ENCODE measurements at regions not wholly inside any gene's neighbourhood (a gene's known extent, or its start where the extent isn't known, plus 50 kb on each side); places are given as distances from the start of the nearest gene placed in this dataset.

GRCh38 chr4:53821179-53821851, 230.0 kb upstream of the LNX1 start:
- H4K20me1 ChIP-seq (ENCODE audit: insufficient read depth), result no peaks in the 10 kb centered on the region
- ChIA-PET POLR2A (no interaction called here), CTCF (no interaction called here)
- no peaks in the 10 kb centered on the region for H3K79me2 ChIP-seq (ENCODE audit: insufficient read depth)
- no peaks in the 10 kb centered on the region for H3K9me2 ChIP-seq
- peak overlapping the region in 1 of 2 experiments; percentile 50; a peak in 1 of 4 replicates for H3K27ac ChIP-seq (ENCODE audit: low read depth in 2 of 2, low read length in 1 of 2)
- DNase-seq, result no peak
- H3K4me1 ChIP-seq (ENCODE audit: control insufficient read depth in 1 of 2, insufficient read depth in 2 of 2, low read depth in 1 of 2, low read length in 1 of 2), result no peaks in the 10 kb centered on the region; a peak in 1 of 4 replicates
- 64% methylated on average over 8 of the region's 8 CpGs for WGBS (ENCODE audit: low lambda C conversion rate)
- H2AFZ ChIP-seq (ENCODE audit: low read depth), result no peak overlapping the region
- no peaks in the 10 kb centered on the region for H3K36me3 ChIP-seq (replicated peaks in 1 of 2; ENCODE audit: control insufficient read depth in 1 of 2, insufficient read depth in 2 of 2, low read length in 1 of 2)
- no peaks in the 10 kb centered on the region for H3F3A ChIP-seq (replicated peaks; ENCODE audit: insufficient read depth)
- TF ChIP-seq MXI1 (IDR thresholded peaks at IDR 0.05; ENCODE audit: low read depth, low read length) (no peak), CTCF (IDR thresholded peaks at IDR 0.05) (no peak)
- H3K4me3 ChIP-seq (ENCODE audit: low read depth in 2 of 2, low read length in 1 of 2), result no peak overlapping the region
- H3K27me3 ChIP-seq (ENCODE audit: insufficient read depth), result no peaks in the 10 kb centered on the region
- no peaks in the 10 kb centered on the region for H3K9me3 ChIP-seq
- H3K9ac ChIP-seq, result no peak overlapping the region
- H3K4me2 ChIP-seq, result no peak overlapping the region

DNA sequence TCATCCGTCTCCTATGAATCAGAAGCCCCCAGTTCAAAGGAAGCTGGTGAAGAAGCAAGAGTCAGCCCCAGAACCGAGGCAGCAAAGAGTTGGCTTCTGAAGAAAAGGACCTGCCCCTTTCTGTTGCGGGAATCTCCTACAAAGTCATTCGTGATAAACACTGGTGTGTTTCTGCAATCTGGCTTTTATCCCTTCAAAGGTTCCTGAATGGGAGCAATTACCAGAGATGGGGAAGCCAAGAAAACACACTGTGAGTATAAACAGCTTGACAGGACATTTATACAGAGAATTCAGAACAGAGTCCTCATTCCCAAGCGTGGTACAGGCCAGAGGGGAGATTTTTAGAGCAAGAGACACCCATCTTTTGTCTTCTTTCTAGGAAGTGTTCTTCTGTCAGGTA, 226.8 kb upstream of the LNX1 start:
- no peak for DNase-seq
- no peak for TF ChIP-seq TCF12 (IDR thresholded peaks at IDR 0.05)
- TF ChIP-seq, protein P1, sequence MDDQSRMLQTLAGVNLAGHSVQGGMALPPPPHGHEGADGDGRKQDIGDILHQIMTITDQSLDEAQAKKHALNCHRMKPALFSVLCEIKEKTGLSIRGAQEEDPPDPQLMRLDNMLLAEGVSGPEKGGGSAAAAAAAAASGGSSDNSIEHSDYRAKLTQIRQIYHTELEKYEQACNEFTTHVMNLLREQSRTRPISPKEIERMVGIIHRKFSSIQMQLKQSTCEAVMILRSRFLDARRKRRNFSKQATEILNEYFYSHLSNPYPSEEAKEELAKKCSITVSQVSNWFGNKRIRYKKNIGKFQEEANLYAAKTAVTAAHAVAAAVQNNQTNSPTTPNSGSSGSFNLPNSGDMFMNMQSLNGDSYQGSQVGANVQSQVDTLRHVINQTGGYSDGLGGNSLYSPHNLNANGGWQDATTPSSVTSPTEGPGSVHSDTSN (IDR thresholded peaks at IDR 0.05), result no peak
- Histone ChIP-seq H3K9me3 (no peaks in the 10 kb centered on the region), H4K20me1 (ENCODE audit: insufficient read depth) (no peaks in the 10 kb centered on the region), H3K4me2 (no peak overlapping the region), H3K4me1 (ENCODE audit: control insufficient read depth in 1 of 2, insufficient read depth in 2 of 2, low read depth in 1 of 2, low read length in 1 of 2) (no peaks in the 10 kb centered on the region; a peak in 1 of 4 replicates), H3K27ac (ENCODE audit: low read depth in 2 of 2, low read length in 1 of 2) (peak overlapping the region in 1 of 2 experiments; percentile 12; a peak in 1 of 4 replicates), H3F3A (replicated peaks; ENCODE audit: insufficient read depth) (no peaks in the 10 kb centered on the region), H3K9me2 (no peaks in the 10 kb centered on the region), H3K36me3 (replicated peaks in 1 of 2; ENCODE audit: control insufficient read depth in 1 of 2, insufficient read depth in 2 of 2, low read length in 1 of 2) (no peaks in the 10 kb centered on the region), H3K4me3 (ENCODE audit: low read depth in 2 of 2, low read length in 1 of 2) (no peak overlapping the region), H3K27me3 (ENCODE audit: insufficient read depth) (no peaks in the 10 kb centered on the region), H3K9ac (no peak overlapping the region), H2AFZ (ENCODE audit: low read depth) (no peak overlapping the region), H3K79me2 (ENCODE audit: insufficient read depth) (no peaks in the 10 kb centered on the region)
- 39% methylated on average over 5 of the region's 5 CpGs for WGBS (ENCODE audit: low lambda C conversion rate)
- POLR2A ChIA-PET, result no interaction called here
- CTCF ChIA-PET, result no interaction called here

DNA sequence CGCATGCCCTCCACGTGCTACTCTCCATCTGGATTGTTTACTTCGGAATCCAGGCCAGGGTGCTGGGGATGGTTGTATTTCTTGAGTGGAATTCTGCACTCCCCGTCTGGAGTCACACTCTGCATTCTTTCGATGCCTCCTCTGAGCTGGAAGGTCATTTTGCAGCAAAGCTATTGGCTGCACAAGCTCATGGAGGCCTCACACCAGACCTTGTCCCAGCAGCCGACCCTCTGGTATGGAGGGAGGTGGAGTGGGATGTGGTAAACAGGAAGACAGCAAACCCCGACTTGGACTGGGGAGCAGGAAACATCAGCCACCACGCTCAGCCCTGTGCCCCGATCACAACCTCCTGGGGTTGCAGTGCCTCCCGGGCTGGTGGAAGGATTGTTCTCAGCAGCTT, 225.3 kb upstream of the LNX1 start:
- no peak for DNase-seq
- TF ChIP-seq SMC3 (IDR thresholded peaks at IDR 0.05; ENCODE audit: low read depth, low read length) (no peak), MXI1 (IDR thresholded peaks at IDR 0.05; ENCODE audit: low read depth, low read length) (no peak), USF2 (IDR thresholded peaks at IDR 0.05; ENCODE audit: borderline replicate concordance, low read depth, low read length) (no peak)
- Histone ChIP-seq H3F3A (replicated peaks; ENCODE audit: insufficient read depth) (no peaks in the 10 kb centered on the region), H3K27ac (ENCODE audit: low read depth in 2 of 2, low read length in 1 of 2) (no peak overlapping the region), H3K4me1 (ENCODE audit: control insufficient read depth in 1 of 2, insufficient read depth in 2 of 2, low read depth in 1 of 2, low read length in 1 of 2) (no peaks in the 10 kb centered on the region; a peak in 1 of 4 replicates), H3K9me3 (no peaks in the 10 kb centered on the region), H4K20me1 (ENCODE audit: insufficient read depth) (no peaks in the 10 kb centered on the region), H3K36me3 (replicated peaks in 1 of 2; ENCODE audit: control insufficient read depth in 1 of 2, insufficient read depth in 2 of 2, low read length in 1 of 2) (no peaks in the 10 kb centered on the region), H2AFZ (ENCODE audit: low read depth) (no peak overlapping the region), H3K9ac (no peak overlapping the region), H3K27me3 (ENCODE audit: insufficient read depth) (no peaks in the 10 kb centered on the region), H3K4me3 (ENCODE audit: low read depth in 2 of 2, low read length in 1 of 2) (no peak overlapping the region), H3K79me2 (ENCODE audit: insufficient read depth) (no peaks in the 10 kb centered on the region), H3K9me2 (no peaks in the 10 kb centered on the region), H3K4me2 (no peak overlapping the region)
- 74% methylated on average over 10 of the region's 10 CpGs for WGBS (ENCODE audit: low lambda C conversion rate)
- ChIA-PET POLR2A (interaction anchor here (0.6 kb wide), 1 partner anchor 619 kb away, joined by 3 read pairs; no protein-coding TSS in a partner anchor), CTCF (no interaction called here)
